GM18499 (cell line): ENCODE measurements at regions not wholly inside any gene's neighbourhood (a gene's known extent, or its start where the extent isn't known, plus 50 kb on each side); places are given as distances from the start of the nearest gene placed in this dataset.
A peak's percentile ranks its signal among the peaks of the same experiment; 100 is the strongest.
"Not testable (repeated sequence)": the region's sequence is repeated elsewhere in the genome, so short reads cannot be mapped to it uniquely, and the experiment has no call there.

ENCODE experiments used
- ATAC-seq: cut with Tn5 transposase; IDR thresholded peaks from one replicate; pipeline ENCODE4 v1.9.1; 2021; ENCODE audit warnings: moderate number of reproducible peaks; ENCODE audit not compliant: insufficient read depth, unreplicated experiment

- ATAC-seq, result no peak
These were observed 61.4 kb downstream of the DDX53 start for GRCh38 chrX:23061116-23061515.

DNA sequence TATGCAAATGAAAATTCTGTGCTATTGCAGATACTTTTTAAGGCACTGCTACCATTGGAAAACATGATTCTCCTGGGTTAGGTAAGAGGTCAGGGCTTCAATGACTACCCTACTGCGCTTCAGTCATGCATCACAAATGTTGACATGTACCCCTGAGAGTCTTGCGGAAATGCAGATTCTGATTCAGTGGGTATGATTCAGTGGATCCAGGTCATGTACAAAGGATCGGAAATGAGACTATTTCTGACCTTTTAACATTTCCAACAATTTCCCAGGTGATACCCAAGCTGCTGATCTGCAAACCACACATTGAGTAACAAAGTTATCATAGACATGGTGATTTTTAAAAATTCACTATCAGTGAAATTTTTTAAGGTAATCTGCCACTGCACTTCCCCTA, 62.6 kb downstream of the DDX53 start:
- ATAC-seq, result no peak

GRCh38 chrX:23066588-23067281, 67.0 kb downstream of the DDX53 start:
- peak; percentile 89 for ATAC-seq

- not testable (repeated sequence) for ATAC-seq
These were observed 75.7 kb downstream of the DDX53 start for GRCh38 chrX:23075461-23075860.

- no peak for ATAC-seq
These were observed 79.6 kb downstream of the DDX53 start for GRCh38 chrX:23079347-23079746.

- no peak for ATAC-seq
These were observed 101.1 kb downstream of the DDX53 start for GRCh38 chrX:23100826-23101225.

DNA sequence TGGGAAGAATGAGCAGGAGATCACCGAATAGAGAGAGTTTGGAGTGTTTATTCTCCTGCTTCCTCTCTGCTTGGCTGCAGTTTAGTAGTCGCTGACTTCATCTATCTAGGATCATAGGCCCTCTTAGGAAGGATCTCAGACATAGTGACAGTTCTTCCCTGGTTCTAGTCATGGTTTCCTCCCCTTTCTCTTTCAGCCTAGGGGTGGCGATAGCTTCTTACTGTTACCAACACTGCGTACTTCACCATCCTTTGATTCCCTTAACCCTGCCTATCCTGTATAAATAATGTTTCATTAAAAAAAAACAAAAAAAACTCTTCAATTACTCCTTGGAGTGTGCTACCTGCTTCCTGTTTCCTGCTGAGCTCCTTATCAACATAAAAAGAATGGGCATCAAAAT, 103.8 kb downstream of the DDX53 start:
- ATAC-seq, result no peak

DNA sequence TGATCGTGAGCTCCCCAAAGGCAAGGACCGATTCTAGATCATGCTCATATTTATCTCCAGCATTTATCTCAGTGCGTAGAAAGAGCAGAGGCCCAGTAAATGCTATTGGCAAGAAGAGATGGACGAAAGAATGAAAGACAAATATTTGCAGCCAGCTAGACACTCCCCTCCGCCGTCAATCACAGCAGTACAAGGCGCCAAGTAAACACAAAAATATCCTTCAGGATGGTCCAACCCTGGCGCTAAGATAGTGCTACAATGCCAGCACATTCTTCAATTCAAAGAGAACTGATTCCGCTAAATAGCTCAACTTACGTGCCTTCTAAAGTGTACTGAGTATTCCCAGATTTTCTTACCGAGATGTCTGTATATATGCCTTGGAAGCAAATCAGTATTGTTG, 114.5 kb downstream of the DDX53 start:
- ATAC-seq, result no peak

- no peak for ATAC-seq
These were observed 115.9 kb downstream of the DDX53 start for GRCh38 chrX:23115651-23116050.

GRCh38 chrX:23118163-23118562, 118.4 kb downstream of the DDX53 start:
- no peak for ATAC-seq

- no peak for ATAC-seq
These were observed 119.2 kb downstream of the DDX53 start for GRCh38 chrX:23118890-23119527.

- ATAC-seq, result no peak
These were observed 127.8 kb downstream of the DDX53 start for GRCh38 chrX:23127586-23127985.

DNA sequence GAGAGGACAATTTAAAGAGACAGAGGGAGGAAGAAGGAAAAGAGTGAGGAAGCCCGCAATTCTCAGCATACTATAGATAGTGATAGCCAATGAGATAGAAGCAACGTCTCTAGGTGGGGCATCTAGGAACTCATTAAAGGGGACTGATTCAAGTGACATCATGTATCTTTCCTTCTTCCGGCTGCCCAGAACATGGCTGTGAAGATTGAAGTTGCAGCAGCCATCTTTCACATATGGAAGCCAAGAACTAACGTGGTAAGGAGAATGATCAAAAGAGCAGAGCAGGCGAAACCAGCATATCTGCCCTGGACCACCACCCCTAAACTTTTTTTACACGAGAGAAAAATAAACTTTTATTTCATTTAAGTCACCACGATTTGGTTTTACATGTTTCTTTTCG, 133.8 kb downstream of the DDX53 start:
- ATAC-seq, result no peak

GRCh38 chrX:23134136-23134535, 134.4 kb downstream of the DDX53 start:
- ATAC-seq, result no peak

DNA sequence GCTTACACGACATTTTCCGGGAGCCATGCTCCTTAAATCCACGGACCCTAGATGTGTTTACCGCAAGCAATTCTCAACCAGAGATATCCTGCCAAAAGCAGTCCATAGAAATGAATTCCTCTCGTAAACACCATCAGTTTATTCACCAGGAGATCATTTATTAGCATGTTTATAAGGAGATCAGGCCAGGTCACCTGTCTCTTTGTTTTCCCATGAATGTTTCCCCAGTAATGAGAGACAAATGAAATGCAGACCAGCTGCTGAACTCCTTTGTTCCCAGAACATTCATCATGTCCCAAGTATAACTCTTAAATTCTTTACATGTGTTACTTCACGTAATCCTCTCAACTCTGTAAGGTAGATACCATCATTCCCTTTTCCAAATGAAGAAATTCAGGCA, 137.1 kb downstream of the DDX53 start:
- no peak for ATAC-seq

GRCh38 chrX:23168291-23168690, 166.4 kb upstream of the PTCHD1 start:
- ATAC-seq, result no peak

- ATAC-seq, result no peak
These were observed 148.7 kb upstream of the PTCHD1 start for GRCh38 chrX:23185951-23186350.

- ATAC-seq, result no peak
These were observed 146.8 kb upstream of the PTCHD1 start for GRCh38 chrX:23187819-23188218.

GRCh38 chrX:23194885-23195554, 139.6 kb upstream of the PTCHD1 start:
- no peak for ATAC-seq

DNA sequence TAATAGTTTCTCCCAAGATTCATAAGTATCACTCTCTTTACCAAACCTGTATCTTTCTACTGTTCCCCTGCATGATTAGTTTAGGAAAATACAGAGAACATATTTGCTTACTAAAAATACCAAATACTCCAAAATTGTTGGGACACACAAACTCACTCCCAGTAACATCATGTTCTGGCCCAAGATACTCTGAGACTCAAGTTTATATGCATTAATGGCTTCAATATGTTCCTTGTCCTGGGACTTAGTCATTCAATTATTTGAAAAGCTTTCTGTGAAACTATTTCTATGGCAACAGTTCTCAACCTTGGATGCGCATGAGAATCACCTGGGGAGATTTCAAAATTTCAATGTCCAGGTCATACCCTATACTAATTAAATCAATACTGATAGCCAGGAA, 138.9 kb upstream of the PTCHD1 start:
- ATAC-seq, result no peak

- ATAC-seq, result no peak
These were observed 132.9 kb upstream of the PTCHD1 start for GRCh38 chrX:23201706-23202105.

GRCh38 chrX:23202326-23202725, 132.3 kb upstream of the PTCHD1 start:
- ATAC-seq, result no peak
